OCI-LY7 (cell line): ENCODE measurements at regions not wholly inside any gene's neighbourhood (a gene's known extent, or its start where the extent isn't known, plus 50 kb on each side); places are given as distances from the start of the nearest gene placed in this dataset.

Source experiments
- BruUV-seq: library from RNA; stranded (reverse); fragments of 400-500 nt; replicated peaks from 2 replicates; lab custom pipeline; 2021; lab: Mats Ljungman, UMichigan
- CTCF ChIA-PET: fragments of 300-600 bp; sonication (Branson Sonifier 250); formaldehyde crosslinking; loops from one replicate; lab custom pipeline; 2022; ENCODE audit warnings: antibody characterized with exemption; ENCODE audit not compliant: unreplicated experiment; lab: Charles Lee
- POLR2A ChIA-PET: fragments of 300-600 bp; sonication (Branson Sonifier 250); formaldehyde crosslinking; loops from one replicate; lab custom pipeline; 2022; ENCODE audit warnings: antibody characterized with exemption; lab: Charles Lee
- DNase-seq: peaks from one replicate; pipeline ENCODE4 v3.0.0-alpha.2; 2015; ENCODE audit warnings: low spot score
- H2AFZ ChIP-seq: fragments of 200-600 bp; sonication (generic), shearing (Covaris generic); 2 replicates; pipeline ENCODE4 v1.6.1; 2014; ENCODE audit warnings: mild to moderate bottlenecking, antibody characterized with exemption, low read length, moderate library complexity
- H3K27ac ChIP-seq: fragments of 200-600 bp; sonication (generic); 2 replicates; pipeline ENCODE4 v1.5.1; 2014; ENCODE audit warnings: mixed run types, low read depth, mild to moderate bottlenecking, moderate library complexity, low read length, inconsistent platforms; ENCODE audit not compliant: poor library complexity, severe bottlenecking
- H3K36me3 ChIP-seq: fragments of 200-600 bp; sonication (generic); 2 replicates; pipeline ENCODE4 v1.6.1; 2014; ENCODE audit warnings: mild to moderate bottlenecking, antibody characterized with exemption, low read length, moderate library complexity, mixed read lengths; ENCODE audit not compliant: insufficient read depth
- H3K4me1 ChIP-seq: fragments of 200-600 bp; sonication (generic); 2 replicates; pipeline ENCODE4 v1.5.1; 2014; ENCODE audit warnings: mild to moderate bottlenecking, low read length; ENCODE audit not compliant: insufficient read depth, poor library complexity, severe bottlenecking
- H3K4me2 ChIP-seq: fragments of 200-600 bp; sonication (generic); 2 replicates; pipeline ENCODE4 v1.6.1; 2014; ENCODE audit warnings: mild to moderate bottlenecking, low read length
- H3K4me3 ChIP-seq: fragments of 200-600 bp; sonication (generic); 2 replicates; pipeline ENCODE4 v1.5.1; 2014; ENCODE audit warnings: mild to moderate bottlenecking, low read depth, low read length; ENCODE audit not compliant: poor library complexity, severe bottlenecking
- H3K79me2 ChIP-seq: fragments of 200-600 bp; sonication (generic); 2 replicates; pipeline ENCODE4 v1.6.1; 2016; ENCODE audit warnings: low read depth, mild to moderate bottlenecking, low read length, moderate library complexity, mixed read lengths; ENCODE audit not compliant: insufficient read depth
- H3K9me2 ChIP-seq: fragments of 200-600 bp; sonication (generic); 2 replicates; pipeline ENCODE4 v1.6.1; 2016; ENCODE audit warnings: mild to moderate bottlenecking, low read length, mixed read lengths; ENCODE audit not compliant: insufficient read depth
- H3K9me3 ChIP-seq: fragments of 200-600 bp; sonication (generic); 2 replicates; pipeline ENCODE4 v1.6.1; 2014; ENCODE audit warnings: mild to moderate bottlenecking, mixed run types, low read length, mixed read lengths
- H4K20me1 ChIP-seq: fragments of 200-600 bp; sonication (generic); 2 replicates; pipeline ENCODE4 v1.6.1; 2014; ENCODE audit warnings: mild to moderate bottlenecking, antibody characterized with exemption, low read length, moderate library complexity, mixed read lengths; ENCODE audit not compliant: insufficient read depth
- EZH2phosphoT487 ChIP-seq: fragments of 200-600 bp; sonication (generic); IDR thresholded peaks from 2 replicates; pipeline ENCODE4 v1.6.1; 2018; ENCODE audit warnings: low read depth, borderline replicate concordance, mild to moderate bottlenecking, mixed run types, antibody characterized with exemption, low read length, moderate library complexity, mixed read lengths
- intact Hi-C: fragments of 100-400 bp; cut with micrococcal nuclease; formaldehyde crosslinking; loops from one replicate; pipeline ENCODE4 v1.10.0; 2022; ENCODE audit not compliant: unreplicated experiment
- TF ChIP-seq, protein P1 (sequence below): fragments of 200-600 bp; sonication (generic); conservative IDR thresholded peaks from 2 replicates; pipeline ENCODE4 v1.5.1; 2014; ENCODE audit warnings: mild to moderate bottlenecking, antibody characterized with exemption, low read length, moderate library complexity, mixed read lengths

DNA sequence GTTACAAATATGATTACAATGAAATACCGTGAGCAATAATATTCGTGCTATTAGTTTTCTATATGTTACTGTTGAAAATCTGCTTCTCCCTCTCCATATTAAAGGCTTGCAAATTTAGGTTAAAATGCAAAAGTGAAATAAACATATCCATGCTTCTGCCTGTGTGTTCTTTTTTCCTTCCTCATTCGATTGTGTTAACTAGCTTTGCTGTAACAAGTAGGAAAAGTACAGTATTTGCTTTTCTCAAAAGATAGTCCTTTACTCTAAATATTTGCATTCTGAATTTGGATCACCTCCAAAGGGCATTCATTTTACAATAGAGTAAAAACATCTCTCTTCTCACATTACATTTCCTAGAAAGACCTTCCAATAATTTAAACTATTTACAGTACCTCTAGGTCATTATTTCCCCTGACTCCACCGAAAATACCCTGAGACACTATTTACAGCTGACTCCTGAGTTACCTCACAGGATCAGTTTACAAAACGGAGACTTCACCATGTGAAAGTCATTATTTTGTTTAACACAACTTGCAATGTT, 835.0 kb upstream of the FANCL start:
- no peaks in the 10 kb centered on the region for H3K36me3 ChIP-seq
- CTCF ChIA-PET: no interaction called here
- no peak overlapping the region for H3K4me3 ChIP-seq
- H3K79me2 ChIP-seq: no peaks in the 10 kb centered on the region
- no peaks in the 10 kb centered on the region for H3K9me3 ChIP-seq
- H3K4me2 ChIP-seq: no peak overlapping the region
- TF ChIP-seq EZH2phosphoT487: no peak
- TF ChIP-seq, protein P1, sequence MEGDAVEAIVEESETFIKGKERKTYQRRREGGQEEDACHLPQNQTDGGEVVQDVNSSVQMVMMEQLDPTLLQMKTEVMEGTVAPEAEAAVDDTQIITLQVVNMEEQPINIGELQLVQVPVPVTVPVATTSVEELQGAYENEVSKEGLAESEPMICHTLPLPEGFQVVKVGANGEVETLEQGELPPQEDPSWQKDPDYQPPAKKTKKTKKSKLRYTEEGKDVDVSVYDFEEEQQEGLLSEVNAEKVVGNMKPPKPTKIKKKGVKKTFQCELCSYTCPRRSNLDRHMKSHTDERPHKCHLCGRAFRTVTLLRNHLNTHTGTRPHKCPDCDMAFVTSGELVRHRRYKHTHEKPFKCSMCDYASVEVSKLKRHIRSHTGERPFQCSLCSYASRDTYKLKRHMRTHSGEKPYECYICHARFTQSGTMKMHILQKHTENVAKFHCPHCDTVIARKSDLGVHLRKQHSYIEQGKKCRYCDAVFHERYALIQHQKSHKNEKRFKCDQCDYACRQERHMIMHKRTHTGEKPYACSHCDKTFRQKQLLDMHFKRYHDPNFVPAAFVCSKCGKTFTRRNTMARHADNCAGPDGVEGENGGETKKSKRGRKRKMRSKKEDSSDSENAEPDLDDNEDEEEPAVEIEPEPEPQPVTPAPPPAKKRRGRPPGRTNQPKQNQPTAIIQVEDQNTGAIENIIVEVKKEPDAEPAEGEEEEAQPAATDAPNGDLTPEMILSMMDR: no peak
- no peaks in the 10 kb centered on the region for H4K20me1 ChIP-seq
- H3K9me2 ChIP-seq: no peaks in the 10 kb centered on the region
- DNase-seq: no peak
- no TSS peak for BruUV-seq
- POLR2A ChIA-PET: interaction anchor here (0.6 kb wide), 1 partner anchor 12 kb away, joined by 3 read pairs; no protein-coding TSS in a partner anchor
- H3K27ac ChIP-seq: no peak overlapping the region
- H3K4me1 ChIP-seq: no peaks in the 10 kb centered on the region
- intact Hi-C loops: no loop called here
- no peak overlapping the region for H2AFZ ChIP-seq

DNA sequence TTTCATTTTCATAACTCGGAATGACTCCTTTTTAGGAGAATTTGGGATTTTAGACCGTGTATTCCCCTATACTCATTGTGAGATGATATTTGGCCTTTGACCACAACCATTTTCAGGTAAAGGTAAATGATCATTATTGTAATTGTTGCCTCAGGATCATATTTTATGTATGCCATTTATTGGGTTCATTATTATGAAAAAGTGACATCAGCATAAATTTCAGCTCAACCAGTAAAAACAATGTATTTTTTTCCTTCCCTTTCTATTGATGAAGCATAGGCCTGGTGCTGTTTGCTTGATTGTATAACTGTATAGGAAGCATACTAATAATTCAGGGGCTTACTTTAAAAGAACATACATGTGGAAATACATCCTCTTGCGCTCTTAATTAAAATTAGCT, 832.9 kb upstream of the FANCL start:
- Histone ChIP-seq H3K27ac (no peak overlapping the region), H3K36me3 (no peaks in the 10 kb centered on the region), H3K4me1 (no peaks in the 10 kb centered on the region), H3K9me2 (no peaks in the 10 kb centered on the region), H3K9me3 (no peaks in the 10 kb centered on the region), H3K79me2 (no peaks in the 10 kb centered on the region), H2AFZ (no peak overlapping the region), H4K20me1 (no peaks in the 10 kb centered on the region), H3K4me2 (no peak overlapping the region), H3K4me3 (no peak overlapping the region)
- DNase-seq: no peak
- CTCF ChIA-PET: no interaction called here
- BruUV-seq: no TSS peak
- intact Hi-C loops: no loop called here
- POLR2A ChIA-PET: no interaction called here
- TF ChIP-seq, protein P1: no peak
- no peak for TF ChIP-seq EZH2phosphoT487

DNA sequence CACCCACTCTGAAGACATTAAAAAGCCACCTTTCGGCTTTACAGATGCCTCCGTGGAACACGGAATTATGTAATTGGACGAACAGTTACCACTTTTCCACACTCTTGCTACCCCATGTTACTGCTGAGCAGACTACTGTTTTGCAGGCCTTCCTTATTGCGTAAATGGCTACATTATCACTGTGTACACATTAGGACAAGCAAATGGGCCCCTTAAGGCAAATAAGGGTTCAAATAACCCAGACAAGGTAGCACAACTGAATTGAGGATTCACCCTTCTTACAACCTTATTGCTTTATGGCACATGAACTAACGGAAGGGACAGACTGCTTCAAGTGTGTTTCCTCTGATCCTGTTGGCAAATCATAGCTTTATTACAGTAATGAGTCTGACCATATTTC, 832.2 kb upstream of the FANCL start:
- TF ChIP-seq EZH2phosphoT487: no peak
- TF ChIP-seq, protein P1: no peak
- H3K27ac ChIP-seq: no peak overlapping the region
- H3K79me2 ChIP-seq: no peaks in the 10 kb centered on the region
- POLR2A ChIA-PET: no interaction called here
- no peaks in the 10 kb centered on the region for H3K9me3 ChIP-seq
- H4K20me1 ChIP-seq: no peaks in the 10 kb centered on the region
- CTCF ChIA-PET: no interaction called here
- intact Hi-C loops: no loop called here
- H3K4me1 ChIP-seq: no peaks in the 10 kb centered on the region
- no peak overlapping the region for H3K4me2 ChIP-seq
- H3K4me3 ChIP-seq: no peak overlapping the region
- DNase-seq: no peak
- H2AFZ ChIP-seq: no peak overlapping the region
- no peaks in the 10 kb centered on the region for H3K36me3 ChIP-seq
- BruUV-seq: no TSS peak
- no peaks in the 10 kb centered on the region for H3K9me2 ChIP-seq
